ENCODE measurements at regions not wholly inside any gene's neighbourhood (a gene's known extent, or its start where the extent isn't known, plus 50 kb on each side); places are given as distances from the start of the nearest gene placed in this dataset.
"Not testable (repeated sequence)": the region's sequence is repeated elsewhere in the genome, so short reads cannot be mapped to it uniquely, and the experiment has no call there.

- not testable (repeated sequence) for H3K4me1 ChIP-seq (ENCODE audit: control insufficient read depth in 5 of 5, insufficient read depth in 5 of 5, low read length in 5 of 5); H3K4me3 ChIP-seq (ENCODE audit: low read depth in 1 of 5, low read length in 5 of 5); H3K9ac ChIP-seq (ENCODE audit: low read length in 5 of 5); H3K27me3 ChIP-seq (ENCODE audit: control insufficient read depth in 5 of 5, insufficient read depth in 4 of 5, low read length in 5 of 5); H3K27ac ChIP-seq (ENCODE audit: low read depth, low read length)
- Histone ChIP-seq H3K36me3 (ENCODE audit: control insufficient read depth in 5 of 5, insufficient read depth in 5 of 5, low read length in 5 of 5) (peaks cover 3 to 22% (median 18%) of the 10 kb centered on the region in 5 donors), H3K9me3 (ENCODE audit: control insufficient read depth in 5 of 5, low read length in 5 of 5) (peaks cover 0 to 12% (median 0%) of the 10 kb centered on the region in 5 donors)
These were observed 56.2 kb upstream of the ZSCAN2 start for GRCh38 chr15:84544586-84544985.

- H3K27ac ChIP-seq (ENCODE audit: low read depth, low read length); H3K27me3 ChIP-seq (ENCODE audit: control insufficient read depth in 5 of 5, insufficient read depth in 4 of 5, low read length in 5 of 5); H3K9ac ChIP-seq (ENCODE audit: low read length in 5 of 5); H3K4me1 ChIP-seq (ENCODE audit: control insufficient read depth in 5 of 5, insufficient read depth in 5 of 5, low read length in 5 of 5); H3K4me3 ChIP-seq (ENCODE audit: low read depth in 1 of 5, low read length in 5 of 5): not testable (repeated sequence)
- Histone ChIP-seq H3K36me3 (ENCODE audit: control insufficient read depth in 5 of 5, insufficient read depth in 5 of 5, low read length in 5 of 5) (peaks cover 0 to 11% (median 9%) of the 10 kb centered on the region in 5 donors), H3K9me3 (ENCODE audit: control insufficient read depth in 5 of 5, low read length in 5 of 5) (peaks cover 0 to 12% (median 0%) of the 10 kb centered on the region in 5 donors)
These were observed 53.7 kb upstream of the ZSCAN2 start for GRCh38 chr15:84547150-84547549.

GRCh38 chr15:84550503-84550902 is 50.3 kb upstream of the ZSCAN2 start:
- not testable (repeated sequence) for H3K27me3 ChIP-seq (ENCODE audit: control insufficient read depth in 5 of 5, insufficient read depth in 4 of 5, low read length in 5 of 5); H3K27ac ChIP-seq (ENCODE audit: low read depth, low read length); H3K9ac ChIP-seq (ENCODE audit: low read length in 5 of 5); H3K4me3 ChIP-seq (ENCODE audit: low read depth in 1 of 5, low read length in 5 of 5); H3K4me1 ChIP-seq (ENCODE audit: control insufficient read depth in 5 of 5, insufficient read depth in 5 of 5, low read length in 5 of 5)
- Histone ChIP-seq H3K9me3 (ENCODE audit: control insufficient read depth in 5 of 5, low read length in 5 of 5) (peaks cover 0 to 12% (median 0%) of the 10 kb centered on the region in 5 donors), H3K36me3 (ENCODE audit: control insufficient read depth in 5 of 5, insufficient read depth in 5 of 5, low read length in 5 of 5) (peaks cover 0 to 21% (median 12%) of the 10 kb centered on the region in 5 donors)
